GM12892 (cell line): ENCODE measurements at regions not wholly inside any gene's neighbourhood (a gene's known extent, or its start where the extent isn't known, plus 50 kb on each side); places are given as distances from the start of the nearest gene placed in this dataset.

Source experiments
- POLR2A ChIP-seq: IDR thresholded peaks from 2 replicates; pipeline ENCODE4 v1.6.1; 2011; ENCODE audit warnings: low read depth, low read length, control low read depth
- TAF1 ChIP-seq: IDR thresholded peaks from 2 replicates; pipeline ENCODE4 v1.6.1; 2011; ENCODE audit warnings: low read depth, mild to moderate bottlenecking, control low read depth, low read length, borderline replicate concordance

- TF ChIP-seq POLR2A, result no peak
- no peak for TF ChIP-seq TAF1
Measured at GRCh38 chr7:67705850-67706249, 709.2 kb downstream of the TYW1 start.
